A673 (cell line): ENCODE measurements at regions not wholly inside any gene's neighbourhood (a gene's known extent, or its start where the extent isn't known, plus 50 kb on each side); places are given as distances from the start of the nearest gene placed in this dataset.

Source experiments
- BruUV-seq: library from RNA; stranded (reverse); fragments of 400-500 nt; replicated peaks from 2 replicates; lab custom pipeline; 2021; lab: Mats Ljungman, UMichigan
- CTCF ChIA-PET: fragments of 300-600 bp; sonication (Branson Sonifier 250); formaldehyde crosslinking; loops from one replicate; lab custom pipeline; 2022; ENCODE audit warnings: antibody characterized with exemption; lab: Charles Lee
- POLR2A ChIA-PET: fragments of 300-600 bp; sonication (Branson Sonifier 250); formaldehyde crosslinking; loops from one replicate; lab custom pipeline; 2022; ENCODE audit warnings: antibody characterized with exemption; ENCODE audit not compliant: low non-redundant PET; lab: Charles Lee
- DNase-seq: peaks from one replicate; pipeline ENCODE4 v3.0.0-alpha.2; 2015; ENCODE audit warnings: low spot score
- H3K27ac ChIP-seq: fragments of 200-600 bp; sonication (generic); 2 replicates; pipeline ENCODE4 v1.5.1; 2016; ENCODE audit warnings: mixed run types, low read depth, mild to moderate bottlenecking, mixed read lengths, antibody characterized with exemption, low read length; ENCODE audit not compliant: poor library complexity, severe bottlenecking
- H3K27me3 ChIP-seq: fragments of 200-600 bp; sonication (generic); replicated peaks from 2 replicates; pipeline ENCODE4 v1.6.1; 2017; ENCODE audit warnings: mixed run types, low read depth, mild to moderate bottlenecking, mixed read lengths, antibody characterized with exemption, low read length; ENCODE audit not compliant: insufficient read depth, poor library complexity
- H3K36me3 ChIP-seq: fragments of 200-600 bp; sonication (generic); 2 replicates; pipeline ENCODE4 v1.6.1; 2016; ENCODE audit warnings: mixed run types, mild to moderate bottlenecking, mixed read lengths, antibody characterized with exemption, low read length; ENCODE audit not compliant: insufficient read depth, poor library complexity, severe bottlenecking
- H3K4me1 ChIP-seq: fragments of 200-600 bp; sonication (generic); 2 replicates; pipeline ENCODE4 v1.6.1; 2017; ENCODE audit warnings: mixed run types, mild to moderate bottlenecking, mixed read lengths, antibody characterized with exemption, low read length; ENCODE audit not compliant: insufficient read depth, poor library complexity, severe bottlenecking
- H3K4me3 ChIP-seq: fragments of 200-600 bp; sonication (generic); 2 replicates; pipeline ENCODE4 v1.5.1; 2016; ENCODE audit warnings: low read depth, mixed run types, mild to moderate bottlenecking, mixed read lengths, low read length; ENCODE audit not compliant: poor library complexity, severe bottlenecking
- H3K9me3 ChIP-seq: fragments of 200-600 bp; sonication (generic); 2 replicates; pipeline ENCODE4 v1.6.1; 2016; ENCODE audit warnings: mixed run types, low read depth, mild to moderate bottlenecking, mixed read lengths, antibody characterized with exemption, low read length; ENCODE audit not compliant: poor library complexity, severe bottlenecking
- EZH2 ChIP-seq: fragments of 200-600 bp; sonication (generic); IDR thresholded peaks from 2 replicates; pipeline ENCODE4 v1.6.1; 2017; ENCODE audit warnings: borderline replicate concordance, low read depth, mild to moderate bottlenecking, mixed read lengths, antibody characterized with exemption, low read length; ENCODE audit not compliant: poor library complexity, severe bottlenecking
- intact Hi-C: fragments of 100-400 bp; cut with micrococcal nuclease; formaldehyde crosslinking; loops from one replicate; pipeline ENCODE4 v1.10.0; 2022; ENCODE audit not compliant: unreplicated experiment
- TF ChIP-seq, protein P1 (sequence below): fragments of 300-800, 200-600 bp; sonication (generic); conservative IDR thresholded peaks from 2 replicates; pipeline ENCODE4 v1.5.1; 2017; ENCODE audit warnings: low read depth, mild to moderate bottlenecking, antibody characterized with exemption, low read length, moderate library complexity, mixed read lengths

DNA sequence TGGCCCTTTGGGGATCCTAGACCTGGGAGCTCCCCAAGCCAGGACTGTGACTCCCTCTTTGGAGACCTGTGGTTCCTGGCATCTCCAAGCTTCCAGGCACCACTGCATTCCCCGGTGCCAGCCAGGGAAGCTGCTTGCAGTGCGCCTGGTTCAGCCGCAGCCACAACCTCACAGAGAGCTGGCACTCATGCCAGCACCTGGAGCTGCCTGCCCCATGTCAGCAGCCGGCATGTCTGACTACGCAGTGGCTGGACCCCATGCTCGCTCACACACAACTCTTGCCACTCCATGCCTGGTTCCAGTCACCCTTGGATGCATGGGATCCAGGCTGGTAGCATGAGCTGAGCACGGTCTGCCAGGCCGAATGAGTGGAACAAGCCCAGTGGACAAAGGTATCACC lies 426.6 kb downstream of the LRRIQ3 start:
- BruUV-seq, result no TSS peak
- ChIA-PET CTCF (no interaction called here), POLR2A (no interaction called here)
- Histone ChIP-seq H3K27ac (no peak overlapping the region), H3K4me3 (no peak overlapping the region), H3K9me3 (no peaks in the 10 kb centered on the region), H3K36me3 (no peaks in the 10 kb centered on the region), H3K27me3 (no peaks in the 10 kb centered on the region), H3K4me1 (no peaks in the 10 kb centered on the region)
- DNase-seq, result no peak
- TF ChIP-seq, protein P1, sequence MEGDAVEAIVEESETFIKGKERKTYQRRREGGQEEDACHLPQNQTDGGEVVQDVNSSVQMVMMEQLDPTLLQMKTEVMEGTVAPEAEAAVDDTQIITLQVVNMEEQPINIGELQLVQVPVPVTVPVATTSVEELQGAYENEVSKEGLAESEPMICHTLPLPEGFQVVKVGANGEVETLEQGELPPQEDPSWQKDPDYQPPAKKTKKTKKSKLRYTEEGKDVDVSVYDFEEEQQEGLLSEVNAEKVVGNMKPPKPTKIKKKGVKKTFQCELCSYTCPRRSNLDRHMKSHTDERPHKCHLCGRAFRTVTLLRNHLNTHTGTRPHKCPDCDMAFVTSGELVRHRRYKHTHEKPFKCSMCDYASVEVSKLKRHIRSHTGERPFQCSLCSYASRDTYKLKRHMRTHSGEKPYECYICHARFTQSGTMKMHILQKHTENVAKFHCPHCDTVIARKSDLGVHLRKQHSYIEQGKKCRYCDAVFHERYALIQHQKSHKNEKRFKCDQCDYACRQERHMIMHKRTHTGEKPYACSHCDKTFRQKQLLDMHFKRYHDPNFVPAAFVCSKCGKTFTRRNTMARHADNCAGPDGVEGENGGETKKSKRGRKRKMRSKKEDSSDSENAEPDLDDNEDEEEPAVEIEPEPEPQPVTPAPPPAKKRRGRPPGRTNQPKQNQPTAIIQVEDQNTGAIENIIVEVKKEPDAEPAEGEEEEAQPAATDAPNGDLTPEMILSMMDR, result no peak
- TF ChIP-seq EZH2, result no peak
- intact Hi-C loops, result no loop called here

DNA sequence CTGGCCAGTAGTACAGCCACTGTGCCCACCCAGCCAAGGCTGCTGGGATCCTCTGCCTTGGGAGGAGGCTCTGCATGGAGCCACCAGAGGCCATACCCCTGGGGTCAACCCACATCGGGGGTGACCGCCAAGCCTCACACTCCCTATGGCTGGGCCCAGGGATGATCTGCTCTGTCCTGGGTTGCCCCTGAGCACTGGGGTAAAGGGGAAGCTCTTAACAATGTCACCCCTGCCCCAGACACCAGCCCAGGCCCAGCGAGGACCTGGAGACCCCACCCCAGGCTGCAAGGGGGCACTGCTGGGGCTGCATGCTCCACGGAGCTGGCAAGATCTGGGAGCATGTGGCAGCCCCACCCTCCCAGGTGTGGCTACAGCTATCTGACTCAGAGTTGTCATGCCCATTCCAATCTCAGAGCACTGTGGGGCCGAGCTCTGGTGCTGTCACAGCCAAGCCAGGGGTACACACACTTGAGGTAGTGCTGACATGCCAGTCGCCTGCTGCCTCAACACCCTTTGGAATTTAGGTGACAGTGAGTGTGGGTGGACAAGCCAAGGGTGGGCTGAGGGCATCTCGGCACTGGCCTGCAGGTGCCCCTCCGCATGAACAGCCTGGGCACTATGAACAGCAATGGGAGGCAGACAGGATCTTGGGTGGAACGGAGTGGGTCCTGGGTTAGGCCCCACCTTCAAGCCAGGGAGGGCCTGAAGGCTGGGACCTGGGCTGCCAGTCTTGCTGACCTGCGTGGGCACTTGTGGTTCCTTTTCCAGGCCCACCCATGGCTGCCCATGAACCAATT lies 427.7 kb downstream of the LRRIQ3 start:
- Histone ChIP-seq H3K27me3 (no peaks in the 10 kb centered on the region), H3K36me3 (no peaks in the 10 kb centered on the region), H3K4me3 (no peak overlapping the region), H3K9me3 (no peaks in the 10 kb centered on the region), H3K4me1 (no peaks in the 10 kb centered on the region), H3K27ac (no peak overlapping the region)
- no TSS peak for BruUV-seq
- no peak for TF ChIP-seq EZH2
- TF ChIP-seq, protein P1, result no peak
- CTCF ChIA-PET, result no interaction called here
- intact Hi-C loops, result no loop called here
- POLR2A ChIA-PET, result no interaction called here
- DNase-seq, result no peak

DNA sequence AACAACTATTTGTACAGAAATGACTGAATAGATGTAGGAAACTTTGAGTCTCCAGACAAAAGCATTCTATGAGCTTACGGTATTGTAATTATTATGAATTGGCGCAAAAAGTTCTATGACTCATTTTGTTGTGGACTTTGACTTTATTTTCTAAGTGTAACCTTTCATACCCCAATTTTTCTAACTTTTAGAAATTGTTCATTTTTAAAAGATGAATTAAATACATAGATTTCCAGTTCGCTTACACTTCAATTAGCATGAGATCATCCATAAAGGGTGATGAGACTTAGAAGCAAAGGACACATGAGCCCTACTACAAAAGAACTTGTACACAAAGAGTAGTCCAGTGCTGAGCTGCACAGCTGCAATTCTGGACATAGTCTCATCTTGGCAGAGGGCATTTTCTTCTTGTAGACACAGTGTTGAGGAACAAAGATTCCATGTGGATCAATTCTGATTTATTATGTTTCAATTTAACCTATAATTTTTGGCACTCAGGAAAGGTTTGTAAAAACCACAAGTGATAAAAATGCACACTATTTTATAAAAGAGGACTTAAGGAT lies 431.1 kb downstream of the LRRIQ3 start:
- intact Hi-C loops, result no loop called here
- no peak for TF ChIP-seq EZH2
- TF ChIP-seq, protein P1, result no peak
- ChIA-PET POLR2A (interaction anchor here (0.6 kb wide), 1 partner anchor 1518 kb away, joined by 3 read pairs; no protein-coding TSS in a partner anchor), CTCF (no interaction called here)
- Histone ChIP-seq H3K27me3 (no peaks in the 10 kb centered on the region), H3K4me3 (no peak overlapping the region), H3K36me3 (no peaks in the 10 kb centered on the region), H3K4me1 (no peaks in the 10 kb centered on the region), H3K9me3 (no peaks in the 10 kb centered on the region), H3K27ac (no peak overlapping the region)
- no TSS peak for BruUV-seq
- DNase-seq, result no peak
